Keratinocyte (primary cell): ENCODE measurements at regions not wholly inside any gene's neighbourhood (a gene's known extent, or its start where the extent isn't known, plus 50 kb on each side); places are given as distances from the start of the nearest gene placed in this dataset.

ENCODE experiments used
- DNase-seq: peaks from one replicate; pipeline ENCODE4 v3.0.0-alpha.2; 2011; ENCODE audit warnings: low read depth, missing footprints, low spot score
- FAIRE-seq: peaks from 2 replicates; lab custom pipeline; 2011; peaks lifted over from hg19 to GRCh38; lab: Jason Lieb, UNC
- H2AFZ ChIP-seq: 2 replicates; pipeline ENCODE4 v1.6.0; 2012; ENCODE audit warnings: low read length, control low read depth, inconsistent platforms; ENCODE audit not compliant: control insufficient read depth
- H3K27ac ChIP-seq: 2 replicates; pipeline ENCODE4 v1.5.1; 2011; ENCODE audit warnings: low read length; ENCODE audit not compliant: control insufficient read depth, insufficient read depth
- H3K27me3 ChIP-seq: 3 replicates; pipeline ENCODE4 v1.6.0; 2011; ENCODE audit warnings: low read length; ENCODE audit not compliant: control insufficient read depth, insufficient read depth; ENCODE audit errors: extremely low read depth
- H3K36me3 ChIP-seq, 2 experiments: 2 replicates in 1 of 2; 3 replicates in 1 of 2; pipeline ENCODE4 v1.5.1; 2011; ENCODE audit warnings: low read length in 2 of 2, mild to moderate bottlenecking in 1 of 2; ENCODE audit not compliant: control insufficient read depth in 2 of 2, insufficient read depth in 2 of 2; ENCODE audit errors: extremely low read depth in 1 of 2
- H3K4me1 ChIP-seq: 3 replicates; pipeline ENCODE4 v1.5.1; 2011; ENCODE audit warnings: low read length; ENCODE audit not compliant: control insufficient read depth, insufficient read depth; ENCODE audit errors: extremely low read depth
- H3K4me2 ChIP-seq: 3 replicates; pipeline ENCODE4 v1.6.0; 2011; ENCODE audit warnings: low read depth, low read length; ENCODE audit not compliant: control insufficient read depth, insufficient read depth; ENCODE audit errors: extremely low read depth
- H3K4me3 ChIP-seq, 3 experiments: fragments of 200-600 bp in 1 of 3; sonication (generic) in 1 of 3; 2 replicates in 2 of 3; 3 replicates in 1 of 3; pipeline ENCODE4 v1.5.1; 2011 to 2016; ENCODE audit warnings: low read length in 3 of 3, mild to moderate bottlenecking in 3 of 3, control low read depth in 2 of 3, inconsistent platforms in 1 of 3, low read depth in 1 of 3, mixed read lengths in 1 of 3, mixed run types in 1 of 3, moderate library complexity in 1 of 3; ENCODE audit not compliant: control insufficient read depth in 2 of 3, insufficient read depth in 2 of 3; ENCODE audit errors: extremely low read depth in 1 of 3
- H3K79me2 ChIP-seq: 2 replicates; pipeline ENCODE4 v1.6.0; 2012; ENCODE audit warnings: low read length; ENCODE audit not compliant: control insufficient read depth, insufficient read depth
- H3K9ac ChIP-seq: 3 replicates; pipeline ENCODE4 v1.6.0; 2011; ENCODE audit warnings: low read length; ENCODE audit not compliant: control insufficient read depth, insufficient read depth; ENCODE audit errors: extremely low read depth
- H3K9me1 ChIP-seq: 3 replicates; pipeline ENCODE4 v1.6.0; 2011; ENCODE audit warnings: low read length; ENCODE audit not compliant: control insufficient read depth, insufficient read depth; ENCODE audit errors: extremely low read depth
- H3K9me3 ChIP-seq: 2 replicates; pipeline ENCODE4 v1.5.1; 2012; ENCODE audit warnings: low read depth, low read length; ENCODE audit not compliant: control insufficient read depth
- H4K20me1 ChIP-seq: 3 replicates; pipeline ENCODE4 v1.6.0; 2011; ENCODE audit warnings: low read length; ENCODE audit not compliant: control insufficient read depth, insufficient read depth; ENCODE audit errors: extremely low read depth
- EZH2 ChIP-seq: IDR thresholded peaks from one replicate; pipeline ENCODE4 v1.6.1; 2012; ENCODE audit warnings: inconsistent platforms, mild to moderate bottlenecking, low read length, moderate library complexity
- dilution Hi-C: fragments of 300-500 bp; cut with MboI; formaldehyde crosslinking; loops from one replicate; pipeline ENCODE4 v1.7.0; 2020; ENCODE audit warnings: low sequenced_read_pairs; ENCODE audit not compliant: extremely low pct_ligation_motif_present
- TF ChIP-seq, protein P1 (sequence below), 3 experiments: IDR thresholded peaks in 1 of 3; conservative IDR thresholded peaks in 1 of 3; optimal IDR thresholded peaks in 1 of 3; 2 replicates in 2 of 3; 3 replicates in 1 of 3; pipeline versions ENCODE3 to v1.5.1; 2011; ENCODE audit warnings: low read length in 3 of 3, mild to moderate bottlenecking in 3 of 3, moderate library complexity in 2 of 3, control low read depth in 1 of 3, inconsistent platforms in 1 of 3; ENCODE audit not compliant: insufficient read depth in 2 of 3; ENCODE audit errors: extremely low read depth in 1 of 3

DNA sequence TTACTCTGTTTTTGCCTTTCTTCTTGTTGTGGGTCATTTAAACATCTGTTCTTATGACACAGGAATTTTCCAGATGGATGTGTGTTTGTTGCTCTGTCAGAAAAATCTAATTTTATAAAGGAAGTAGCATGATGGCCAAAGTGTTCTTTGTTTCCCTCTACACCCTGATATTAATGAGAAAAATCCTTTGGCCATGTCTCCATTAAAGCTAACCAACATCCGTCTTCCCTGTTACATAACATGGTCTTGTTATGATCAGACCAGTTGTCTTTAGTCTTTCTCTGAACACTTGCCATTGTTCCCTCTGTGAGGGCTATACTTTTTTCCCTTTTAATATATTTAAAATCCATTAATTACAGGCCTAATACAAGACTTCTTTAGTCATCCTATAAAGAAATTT, 142.2 kb upstream of the SPRY2 start:
- no peak for FAIRE-seq
- no peak for DNase-seq
- Histone ChIP-seq H3K4me1 (peaks cover 7% of the 10 kb centered on the region), H3K9me3 (no peaks in the 10 kb centered on the region), H3K4me2 (no peak overlapping the region), H3K79me2 (no peaks in the 10 kb centered on the region), H3K9ac (no peak overlapping the region), H3K27ac (no peak overlapping the region), H3K27me3 (no peaks in the 10 kb centered on the region), H3K9me1 (no peaks in the 10 kb centered on the region), H3K4me3 (no peak overlapping the region), H2AFZ (no peak overlapping the region), H4K20me1 (no peaks in the 10 kb centered on the region), H3K36me3 (no peaks in the 10 kb centered on the region)
- TF ChIP-seq EZH2, result no peak
- TF ChIP-seq, protein P1, sequence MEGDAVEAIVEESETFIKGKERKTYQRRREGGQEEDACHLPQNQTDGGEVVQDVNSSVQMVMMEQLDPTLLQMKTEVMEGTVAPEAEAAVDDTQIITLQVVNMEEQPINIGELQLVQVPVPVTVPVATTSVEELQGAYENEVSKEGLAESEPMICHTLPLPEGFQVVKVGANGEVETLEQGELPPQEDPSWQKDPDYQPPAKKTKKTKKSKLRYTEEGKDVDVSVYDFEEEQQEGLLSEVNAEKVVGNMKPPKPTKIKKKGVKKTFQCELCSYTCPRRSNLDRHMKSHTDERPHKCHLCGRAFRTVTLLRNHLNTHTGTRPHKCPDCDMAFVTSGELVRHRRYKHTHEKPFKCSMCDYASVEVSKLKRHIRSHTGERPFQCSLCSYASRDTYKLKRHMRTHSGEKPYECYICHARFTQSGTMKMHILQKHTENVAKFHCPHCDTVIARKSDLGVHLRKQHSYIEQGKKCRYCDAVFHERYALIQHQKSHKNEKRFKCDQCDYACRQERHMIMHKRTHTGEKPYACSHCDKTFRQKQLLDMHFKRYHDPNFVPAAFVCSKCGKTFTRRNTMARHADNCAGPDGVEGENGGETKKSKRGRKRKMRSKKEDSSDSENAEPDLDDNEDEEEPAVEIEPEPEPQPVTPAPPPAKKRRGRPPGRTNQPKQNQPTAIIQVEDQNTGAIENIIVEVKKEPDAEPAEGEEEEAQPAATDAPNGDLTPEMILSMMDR (optimal IDR thresholded peaks at IDR 0.05 in 1 of 3, IDR thresholded peaks at IDR 0.05 in 1 of 3, conservative IDR thresholded peaks at IDR 0.05 in 1 of 3; ENCODE audit: extremely low read depth in 1 of 3, insufficient read depth in 2 of 3, low read length in 3 of 3), result no peak
- dilution Hi-C loops, result no loop called here

DNA sequence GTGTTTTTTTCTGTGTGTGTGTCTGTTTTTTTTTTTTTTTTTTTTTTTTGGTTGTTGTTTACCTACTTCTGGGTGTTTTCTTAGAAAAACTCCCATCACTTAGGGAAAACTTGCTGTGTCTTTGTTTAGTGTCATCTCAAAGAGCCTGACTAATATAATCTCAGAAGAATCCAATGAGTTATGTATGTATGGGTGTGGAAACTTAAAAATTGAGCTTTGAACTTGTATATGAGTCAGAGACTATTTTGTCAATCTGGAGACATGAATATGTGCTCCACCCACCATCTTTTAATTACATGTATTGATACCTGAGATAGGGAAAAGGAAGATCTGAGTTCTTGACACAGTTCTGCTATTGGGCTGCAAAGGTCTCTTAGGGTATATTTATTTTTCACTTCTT, 140.7 kb upstream of the SPRY2 start:
- peaks cover 22% of the 10 kb centered on the region for H3K4me1 ChIP-seq
- H4K20me1 ChIP-seq, result no peaks in the 10 kb centered on the region
- FAIRE-seq, result no peak
- H3K27me3 ChIP-seq, result no peaks in the 10 kb centered on the region
- H3K4me3 ChIP-seq, result no peak overlapping the region
- dilution Hi-C loops, result no loop called here
- TF ChIP-seq, protein P1 (optimal IDR thresholded peaks at IDR 0.05 in 1 of 3, IDR thresholded peaks at IDR 0.05 in 1 of 3, conservative IDR thresholded peaks at IDR 0.05 in 1 of 3; ENCODE audit: extremely low read depth in 1 of 3, insufficient read depth in 2 of 3, low read length in 3 of 3), result no peak
- TF ChIP-seq EZH2, result no peak
- no peak for DNase-seq
- H3K9me1 ChIP-seq, result no peaks in the 10 kb centered on the region
- no peak overlapping the region for H3K27ac ChIP-seq
- no peaks in the 10 kb centered on the region for H3K36me3 ChIP-seq
- H3K9me3 ChIP-seq, result no peaks in the 10 kb centered on the region
- H3K4me2 ChIP-seq, result no peak overlapping the region
- no peak overlapping the region for H2AFZ ChIP-seq
- H3K79me2 ChIP-seq, result no peaks in the 10 kb centered on the region
- H3K9ac ChIP-seq, result no peak overlapping the region
